HEK293 (cell line): ENCODE measurements at regions not wholly inside any gene's neighbourhood (a gene's known extent, or its start where the extent isn't known, plus 50 kb on each side); places are given as distances from the start of the nearest gene placed in this dataset.

ENCODE experiments used
- CTCF ChIA-PET: fragments of 350-600 bp; formaldehyde crosslinking; extraction: SDS; loops from one replicate; lab custom pipeline; 2021; ENCODE audit warnings: antibody characterized with exemption; lab: Yijun Ruan, JAX
- POLR2A ChIA-PET: fragments of 300-600 bp; formaldehyde crosslinking; extraction: SDS; loops from one replicate; lab custom pipeline; 2020; ENCODE audit warnings: antibody characterized with exemption, inconsistent platforms; lab: Yijun Ruan, JAX
- H3K27ac ChIP-seq: fragments of 200-500 bp; sonication (Bioruptor generic); 2 replicates; pipeline ENCODE4 v1.5.1; 2014; ENCODE audit warnings: low read depth, low read length, control low read depth, inconsistent platforms; ENCODE audit errors: extremely low read depth
- H3K36me3 ChIP-seq, 2 experiments: fragments of 200-500 bp in 1 of 2; sonication (Bioruptor generic) in 1 of 2; 1 replicate in 1 of 2; 2 replicates in 1 of 2; pipeline ENCODE4 v1.5.1; 2014 to 2017; ENCODE audit warnings: inconsistent platforms in 2 of 2, low read length in 2 of 2; ENCODE audit not compliant: control insufficient read depth in 2 of 2, insufficient read depth in 1 of 2
- H3K4me1 ChIP-seq: fragments of 200-500 bp; sonication (Bioruptor generic); 2 replicates; pipeline ENCODE4 v1.5.1; 2014; ENCODE audit warnings: mild to moderate bottlenecking, low read length, inconsistent platforms; ENCODE audit not compliant: control insufficient read depth, insufficient read depth
- H3K4me3 ChIP-seq: 2 replicates; pipeline ENCODE4 v1.5.1; 2011; ENCODE audit warnings: low read depth, mild to moderate bottlenecking, control low read depth, low read length, moderate library complexity
- H3K9me3 ChIP-seq: fragments of 200-500 bp; sonication (Bioruptor generic); 2 replicates; pipeline ENCODE4 v1.5.1; 2014; ENCODE audit warnings: low read depth, low read length, inconsistent platforms; ENCODE audit not compliant: control insufficient read depth, insufficient read depth
- BCL11A ChIP-seq: fragments of 450-650 bp; formaldehyde crosslinking; IDR thresholded peaks from 2 replicates; pipeline ENCODE4 v1.5.1; 2016; ENCODE audit warnings: low read depth, missing biosample characterization, missing genetic modification characterization
- FEZF1 ChIP-seq: fragments of 450-650 bp; formaldehyde crosslinking; IDR thresholded peaks from 2 replicates; pipeline ENCODE4 v1.5.1; 2016; ENCODE audit warnings: missing biosample characterization, missing genetic modification characterization
- KLF1 ChIP-seq: fragments of 450-650 bp; formaldehyde crosslinking; IDR thresholded peaks from 2 replicates; pipeline ENCODE4 v1.5.1; 2016; ENCODE audit warnings: missing biosample characterization, missing genetic modification characterization
- RBAK ChIP-seq: fragments of 450-650 bp; formaldehyde crosslinking; IDR thresholded peaks from 2 replicates; pipeline ENCODE4 v1.5.1; 2016; ENCODE audit warnings: missing biosample characterization, missing genetic modification characterization
- TRIM28 ChIP-seq: IDR thresholded peaks from 2 replicates; pipeline ENCODE4 v1.6.1; 2011; ENCODE audit warnings: low read length, control low read depth, borderline replicate concordance
- ZBTB20 ChIP-seq: fragments of 450-650 bp; formaldehyde crosslinking; IDR thresholded peaks from 2 replicates; pipeline ENCODE4 v1.5.1; 2016; ENCODE audit warnings: missing biosample characterization, missing genetic modification characterization
- ZBTB48 ChIP-seq: fragments of 450-650 bp; formaldehyde crosslinking; IDR thresholded peaks from 2 replicates; pipeline ENCODE4 v1.5.1; 2016; ENCODE audit warnings: missing biosample characterization, missing genetic modification characterization
- ZFP3 ChIP-seq: fragments of 450-650 bp; formaldehyde crosslinking; IDR thresholded peaks from 2 replicates; pipeline ENCODE4 v1.5.1; 2016; ENCODE audit warnings: low read depth, missing biosample characterization, missing genetic modification characterization
- ZNF10 ChIP-seq: fragments of 450-650 bp; formaldehyde crosslinking; IDR thresholded peaks from 2 replicates; pipeline ENCODE4 v1.5.1; 2017; ENCODE audit warnings: missing biosample characterization, missing genetic modification characterization
- ZNF174 ChIP-seq: fragments of 450-650 bp; formaldehyde crosslinking; IDR thresholded peaks from 2 replicates; pipeline ENCODE4 v1.5.0; 2017; ENCODE audit warnings: missing biosample characterization, mild to moderate bottlenecking, missing genetic modification characterization
- ZNF175 ChIP-seq: fragments of 450-650 bp; formaldehyde crosslinking; IDR thresholded peaks from 2 replicates; pipeline ENCODE4 v1.5.1; 2016; ENCODE audit warnings: missing biosample characterization, missing genetic modification characterization
- ZNF184 ChIP-seq: fragments of 450-650 bp; IDR thresholded peaks from 2 replicates; pipeline ENCODE4 v1.5.1; 2018; ENCODE audit warnings: missing biosample characterization, mild to moderate bottlenecking, missing genetic modification characterization
- ZNF335 ChIP-seq: fragments of 450-650 bp; formaldehyde crosslinking; conservative IDR thresholded peaks from 2 replicates; pipeline ENCODE4 v1.5.1; 2016; ENCODE audit warnings: missing biosample characterization, missing genetic modification characterization
- ZNF426 ChIP-seq: fragments of 450-650 bp; formaldehyde crosslinking; IDR thresholded peaks from 2 replicates; pipeline ENCODE4 v1.5.1; 2017; ENCODE audit warnings: missing biosample characterization, missing genetic modification characterization, mild to moderate bottlenecking, inconsistent platforms, moderate library complexity
- ZNF549 ChIP-seq: fragments of 450-650 bp; IDR thresholded peaks from 2 replicates; pipeline ENCODE4 v1.5.1; 2018; ENCODE audit warnings: missing biosample characterization, missing genetic modification characterization, mild to moderate bottlenecking, inconsistent platforms, moderate library complexity
- ZNF600 ChIP-seq: fragments of 450-650 bp; formaldehyde crosslinking; IDR thresholded peaks from 2 replicates; pipeline ENCODE4 v1.5.1; 2016; ENCODE audit warnings: missing biosample characterization, missing genetic modification characterization
- ZNF670 ChIP-seq: fragments of 450-650 bp; formaldehyde crosslinking; IDR thresholded peaks from 2 replicates; pipeline ENCODE4 v1.5.1; 2016; ENCODE audit warnings: missing biosample characterization, missing genetic modification characterization, low read depth
- TF ChIP-seq, protein P1 (sequence below): fragments of 450-650 bp; formaldehyde crosslinking; IDR thresholded peaks from 2 replicates; pipeline ENCODE4 v1.5.1; 2017; ENCODE audit warnings: missing biosample characterization, missing genetic modification characterization
- TF ChIP-seq, protein P2 (sequence below): fragments of 450-650 bp; formaldehyde crosslinking; IDR thresholded peaks from 2 replicates; pipeline ENCODE4 v1.5.1; 2016; ENCODE audit warnings: missing biosample characterization, missing genetic modification characterization
- TF ChIP-seq, protein P3 (sequence below): fragments of 450-650 bp; formaldehyde crosslinking; IDR thresholded peaks from 2 replicates; pipeline ENCODE4 v1.5.1; 2016; ENCODE audit warnings: missing biosample characterization, missing genetic modification characterization
- TF ChIP-seq, protein P4 (sequence below): fragments of 450-650 bp; formaldehyde crosslinking; IDR thresholded peaks from 2 replicates; pipeline ENCODE4 v1.5.1; 2016; ENCODE audit warnings: missing biosample characterization, missing genetic modification characterization
- TF ChIP-seq, protein P5 (sequence below): fragments of 450-650 bp; formaldehyde crosslinking; IDR thresholded peaks from 2 replicates; pipeline ENCODE4 v1.5.1; 2016; ENCODE audit warnings: missing biosample characterization, missing genetic modification characterization, borderline replicate concordance
- TF ChIP-seq, protein P6 (sequence below): IDR thresholded peaks from 2 replicates; pipeline ENCODE4 v1.6.1; 2011; ENCODE audit warnings: mild to moderate bottlenecking, low read depth, low read length, borderline replicate concordance

DNA sequence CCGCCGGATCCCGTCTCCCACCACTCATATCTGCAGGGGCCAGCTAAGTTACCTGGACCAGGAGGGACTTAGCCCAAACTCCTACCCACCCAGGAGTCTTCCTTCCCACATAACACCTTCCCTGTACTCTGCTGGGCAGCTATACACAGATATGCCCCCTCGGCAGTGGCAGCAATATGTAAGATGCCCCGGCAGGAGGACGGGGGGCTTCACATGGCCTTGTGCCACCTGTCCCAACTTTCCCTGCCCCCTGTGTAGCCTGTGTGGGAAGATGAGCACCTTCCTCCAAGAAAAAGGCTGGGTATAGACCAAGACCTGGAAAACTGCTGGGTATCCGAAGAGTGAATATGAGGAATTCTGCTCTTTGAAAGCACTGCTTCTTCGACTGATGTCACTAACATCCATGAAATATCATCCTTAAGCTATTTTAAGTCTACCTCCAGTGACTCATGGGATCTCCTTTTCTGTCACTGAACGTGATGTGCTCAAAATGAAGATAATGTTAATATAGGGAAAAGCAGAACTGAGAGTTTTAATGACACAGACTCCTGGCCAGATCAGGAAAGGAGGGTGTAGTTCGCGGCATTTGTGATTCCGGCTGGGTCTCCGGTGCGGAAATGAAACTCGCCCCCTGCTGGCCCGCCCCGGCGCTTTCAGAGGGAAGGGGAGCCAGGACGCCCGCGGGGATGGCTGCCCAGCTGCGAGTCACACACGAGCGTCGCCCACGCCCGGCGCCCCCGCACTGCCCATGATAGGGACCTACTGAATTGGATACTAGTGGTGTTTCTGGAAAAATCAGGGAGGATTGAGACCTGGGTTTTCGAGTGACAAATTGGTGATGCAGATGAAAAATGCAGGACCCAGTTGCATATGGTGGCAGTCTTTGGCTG is 256.9 kb upstream of the NFE2L3 start (continued):
- TF ChIP-seq, protein P1, sequence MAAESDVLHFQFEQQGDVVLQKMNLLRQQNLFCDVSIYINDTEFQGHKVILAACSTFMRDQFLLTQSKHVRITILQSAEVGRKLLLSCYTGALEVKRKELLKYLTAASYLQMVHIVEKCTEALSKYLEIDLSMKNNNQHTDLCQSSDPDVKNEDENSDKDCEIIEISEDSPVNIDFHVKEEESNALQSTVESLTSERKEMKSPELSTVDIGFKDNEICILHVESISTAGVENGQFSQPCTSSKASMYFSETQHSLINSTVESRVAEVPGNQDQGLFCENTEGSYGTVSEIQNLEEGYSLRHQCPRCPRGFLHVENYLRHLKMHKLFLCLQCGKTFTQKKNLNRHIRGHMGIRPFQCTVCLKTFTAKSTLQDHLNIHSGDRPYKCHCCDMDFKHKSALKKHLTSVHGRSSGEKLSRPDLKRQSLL (tag by site-specific recombination): no peak
- TF ChIP-seq, protein P2, sequence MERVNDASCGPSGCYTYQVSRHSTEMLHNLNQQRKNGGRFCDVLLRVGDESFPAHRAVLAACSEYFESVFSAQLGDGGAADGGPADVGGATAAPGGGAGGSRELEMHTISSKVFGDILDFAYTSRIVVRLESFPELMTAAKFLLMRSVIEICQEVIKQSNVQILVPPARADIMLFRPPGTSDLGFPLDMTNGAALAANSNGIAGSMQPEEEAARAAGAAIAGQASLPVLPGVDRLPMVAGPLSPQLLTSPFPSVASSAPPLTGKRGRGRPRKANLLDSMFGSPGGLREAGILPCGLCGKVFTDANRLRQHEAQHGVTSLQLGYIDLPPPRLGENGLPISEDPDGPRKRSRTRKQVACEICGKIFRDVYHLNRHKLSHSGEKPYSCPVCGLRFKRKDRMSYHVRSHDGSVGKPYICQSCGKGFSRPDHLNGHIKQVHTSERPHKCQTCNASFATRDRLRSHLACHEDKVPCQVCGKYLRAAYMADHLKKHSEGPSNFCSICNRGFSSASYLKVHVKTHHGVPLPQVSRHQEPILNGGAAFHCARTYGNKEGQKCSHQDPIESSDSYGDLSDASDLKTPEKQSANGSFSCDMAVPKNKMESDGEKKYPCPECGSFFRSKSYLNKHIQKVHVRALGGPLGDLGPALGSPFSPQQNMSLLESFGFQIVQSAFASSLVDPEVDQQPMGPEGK (tag by site-specific recombination): 0 out of 2 replicates have a peak, but pooled peaks have one; percentile 27

DNA sequence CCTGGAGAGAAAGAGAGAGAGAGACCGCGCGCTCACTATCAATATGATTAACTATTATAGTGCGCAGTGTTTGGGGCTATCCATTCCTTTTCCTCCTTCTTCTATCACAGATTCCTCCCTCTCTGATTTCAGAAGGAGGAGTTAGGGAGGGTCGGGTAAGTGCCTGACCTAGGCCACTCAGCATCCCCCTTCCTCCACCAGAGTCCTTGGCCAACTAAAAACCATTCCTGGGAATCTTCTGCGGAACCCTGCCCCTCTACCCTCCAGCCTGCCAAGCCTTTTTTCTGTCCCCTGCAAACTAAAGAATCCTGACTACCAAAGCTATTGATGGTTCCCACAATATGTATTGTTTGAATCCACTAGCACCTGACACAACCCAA is 256.2 kb upstream of the NFE2L3 start:
- Histone ChIP-seq H3K27ac (no peak overlapping the region), H3K4me3 (peak overlapping the region; percentile 19; the same call in 1 of the 2 replicates), H3K36me3 (no peaks in the 10 kb centered on the region), H3K9me3 (no peaks in the 10 kb centered on the region), H3K4me1 (peaks cover 5% of the 10 kb centered on the region; the same call in 1 of the 2 replicates)
- POLR2A ChIA-PET: no interaction called here
- TF ChIP-seq ZNF335 (tag by site-specific recombination): peak; percentile 77
- no peak for TF ChIP-seq ZNF670
- TF ChIP-seq ZBTB48 (tag by site-specific recombination): peak; percentile 71
- no peak for TF ChIP-seq ZFP3 (tag by site-specific recombination)
- TF ChIP-seq ZNF184: no peak
- CTCF ChIA-PET: interaction anchor here (0.6 to 7.5 kb wide), 23 partner anchors 11 to 1586 kb away, joined by 3 to 167 read pairs (median 5); no protein-coding TSS in a partner anchor

DNA sequence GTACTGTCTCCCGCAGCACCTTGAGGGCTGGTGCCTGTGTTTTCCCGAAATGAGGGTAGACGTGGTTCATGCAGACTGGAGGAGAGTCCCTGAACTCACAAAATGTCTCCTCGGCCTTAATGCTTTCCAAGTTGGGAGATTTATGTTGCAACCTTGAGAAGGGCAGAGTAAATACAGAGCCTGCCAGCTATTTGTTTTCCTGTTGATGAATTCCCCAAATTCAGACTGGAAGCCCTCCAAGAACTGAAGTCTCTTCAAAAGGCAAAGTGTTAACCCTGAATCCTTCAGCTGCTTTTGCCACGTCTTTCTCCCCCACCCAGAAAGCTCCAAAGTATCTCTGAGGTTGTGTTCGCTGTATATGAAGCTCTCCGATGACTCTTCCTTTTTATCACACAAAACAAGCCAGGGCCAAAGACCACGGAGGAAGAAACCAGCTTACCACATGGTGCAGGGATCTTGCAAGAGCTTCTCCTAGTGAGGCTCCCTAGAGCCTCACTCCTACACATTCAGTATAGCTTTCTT is 254.7 kb upstream of the NFE2L3 start:
- ChIA-PET CTCF (interaction anchor here (0.6 to 7.5 kb wide), 7 partner anchors 10 to 770 kb away, joined by 3 to 167 read pairs (median 4); no protein-coding TSS in a partner anchor), POLR2A (no interaction called here)
- Histone ChIP-seq H3K4me1 (peaks cover 5% of the 10 kb centered on the region; the same call in 1 of the 2 replicates), H3K4me3 (no peak overlapping the region), H3K36me3 (no peaks in the 10 kb centered on the region), H3K27ac (no peak overlapping the region), H3K9me3 (no peaks in the 10 kb centered on the region)
- TF ChIP-seq ZNF600 (tag by site-specific recombination): no peak
- TF ChIP-seq FEZF1 (tag by site-specific recombination): no peak
- no peak for TF ChIP-seq ZNF10
- TF ChIP-seq, protein P3, sequence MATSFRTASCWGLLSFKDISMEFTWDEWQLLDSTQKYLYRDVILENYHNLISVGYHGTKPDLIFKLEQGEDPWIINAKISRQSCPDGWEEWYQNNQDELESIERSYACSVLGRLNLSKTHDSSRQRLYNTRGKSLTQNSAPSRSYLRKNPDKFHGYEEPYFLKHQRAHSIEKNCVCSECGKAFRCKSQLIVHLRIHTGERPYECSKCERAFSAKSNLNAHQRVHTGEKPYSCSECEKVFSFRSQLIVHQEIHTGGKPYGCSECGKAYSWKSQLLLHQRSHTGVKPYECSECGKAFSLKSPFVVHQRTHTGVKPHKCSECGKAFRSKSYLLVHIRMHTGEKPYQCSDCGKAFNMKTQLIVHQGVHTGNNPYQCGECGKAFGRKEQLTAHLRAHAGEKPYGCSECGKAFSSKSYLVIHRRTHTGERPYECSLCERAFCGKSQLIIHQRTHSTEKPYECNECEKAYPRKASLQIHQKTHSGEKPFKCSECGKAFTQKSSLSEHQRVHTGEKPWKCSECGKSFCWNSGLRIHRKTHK (tag by site-specific recombination): no peak
- TF ChIP-seq, protein P4, sequence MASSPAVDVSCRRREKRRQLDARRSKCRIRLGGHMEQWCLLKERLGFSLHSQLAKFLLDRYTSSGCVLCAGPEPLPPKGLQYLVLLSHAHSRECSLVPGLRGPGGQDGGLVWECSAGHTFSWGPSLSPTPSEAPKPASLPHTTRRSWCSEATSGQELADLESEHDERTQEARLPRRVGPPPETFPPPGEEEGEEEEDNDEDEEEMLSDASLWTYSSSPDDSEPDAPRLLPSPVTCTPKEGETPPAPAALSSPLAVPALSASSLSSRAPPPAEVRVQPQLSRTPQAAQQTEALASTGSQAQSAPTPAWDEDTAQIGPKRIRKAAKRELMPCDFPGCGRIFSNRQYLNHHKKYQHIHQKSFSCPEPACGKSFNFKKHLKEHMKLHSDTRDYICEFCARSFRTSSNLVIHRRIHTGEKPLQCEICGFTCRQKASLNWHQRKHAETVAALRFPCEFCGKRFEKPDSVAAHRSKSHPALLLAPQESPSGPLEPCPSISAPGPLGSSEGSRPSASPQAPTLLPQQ: no peak
- no peak for TF ChIP-seq BCL11A (tag by site-specific recombination)
- TF ChIP-seq, protein P5, sequence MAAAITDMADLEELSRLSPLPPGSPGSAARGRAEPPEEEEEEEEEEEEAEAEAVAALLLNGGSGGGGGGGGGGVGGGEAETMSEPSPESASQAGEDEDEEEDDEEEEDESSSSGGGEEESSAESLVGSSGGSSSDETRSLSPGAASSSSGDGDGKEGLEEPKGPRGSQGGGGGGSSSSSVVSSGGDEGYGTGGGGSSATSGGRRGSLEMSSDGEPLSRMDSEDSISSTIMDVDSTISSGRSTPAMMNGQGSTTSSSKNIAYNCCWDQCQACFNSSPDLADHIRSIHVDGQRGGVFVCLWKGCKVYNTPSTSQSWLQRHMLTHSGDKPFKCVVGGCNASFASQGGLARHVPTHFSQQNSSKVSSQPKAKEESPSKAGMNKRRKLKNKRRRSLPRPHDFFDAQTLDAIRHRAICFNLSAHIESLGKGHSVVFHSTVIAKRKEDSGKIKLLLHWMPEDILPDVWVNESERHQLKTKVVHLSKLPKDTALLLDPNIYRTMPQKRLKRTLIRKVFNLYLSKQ (tag by site-specific recombination): no peak
- TF ChIP-seq, protein P6, sequence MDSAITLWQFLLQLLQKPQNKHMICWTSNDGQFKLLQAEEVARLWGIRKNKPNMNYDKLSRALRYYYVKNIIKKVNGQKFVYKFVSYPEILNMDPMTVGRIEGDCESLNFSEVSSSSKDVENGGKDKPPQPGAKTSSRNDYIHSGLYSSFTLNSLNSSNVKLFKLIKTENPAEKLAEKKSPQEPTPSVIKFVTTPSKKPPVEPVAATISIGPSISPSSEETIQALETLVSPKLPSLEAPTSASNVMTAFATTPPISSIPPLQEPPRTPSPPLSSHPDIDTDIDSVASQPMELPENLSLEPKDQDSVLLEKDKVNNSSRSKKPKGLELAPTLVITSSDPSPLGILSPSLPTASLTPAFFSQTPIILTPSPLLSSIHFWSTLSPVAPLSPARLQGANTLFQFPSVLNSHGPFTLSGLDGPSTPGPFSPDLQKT: no peak
- no peak for TF ChIP-seq ZBTB20 (tag by site-specific recombination)
- TF ChIP-seq KLF1 (tag by site-specific recombination): no peak
- TF ChIP-seq TRIM28: no peak
- TF ChIP-seq ZNF549 (tag by site-specific recombination): no peak
- TF ChIP-seq ZNF426: no peak
- no peak for TF ChIP-seq RBAK
- no peak for TF ChIP-seq ZNF175 (tag by site-specific recombination)
- TF ChIP-seq ZNF174: no peak
